ENCODE measurements at regions not wholly inside any gene's neighbourhood (a gene's known extent, or its start where the extent isn't known, plus 50 kb on each side); places are given as distances from the start of the nearest gene placed in this dataset.

- Mint-ChIP-seq H3K36me3 (ENCODE audit: low read depth) (no peaks in the 10 kb centered on the region), H3K27me3 (ENCODE audit: low read depth) (no peaks in the 10 kb centered on the region), H3K27ac (no peak overlapping the region), H3K4me3 (no peak overlapping the region), H3K4me1 (ENCODE audit: low read depth) (no peaks in the 10 kb centered on the region), H3K9me3 (no peaks in the 10 kb centered on the region)
- DNase-seq (ENCODE audit: low spot score): no peak
These were observed 616.6 kb upstream of the USP24 start for GRCh38 chr1:55831759-55832158.

GRCh38 chr1:55828044-55828443, 612.9 kb upstream of the USP24 start:
- Mint-ChIP-seq H3K27me3 (ENCODE audit: low read depth) (no peaks in the 10 kb centered on the region), H3K36me3 (ENCODE audit: low read depth) (no peaks in the 10 kb centered on the region), H3K9me3 (no peaks in the 10 kb centered on the region), H3K4me3 (no peak overlapping the region), H3K27ac (no peak overlapping the region), H3K4me1 (ENCODE audit: low read depth) (no peaks in the 10 kb centered on the region)
- DNase-seq (ENCODE audit: low spot score): no peak

- Mint-ChIP-seq H3K9me3 (no peaks in the 10 kb centered on the region), H3K4me3 (no peak overlapping the region), H3K4me1 (ENCODE audit: low read depth) (no peaks in the 10 kb centered on the region), H3K36me3 (ENCODE audit: low read depth) (no peaks in the 10 kb centered on the region), H3K27me3 (ENCODE audit: low read depth) (no peaks in the 10 kb centered on the region), H3K27ac (no peak overlapping the region)
- DNase-seq (ENCODE audit: low spot score): no peak
These were observed 612.2 kb upstream of the USP24 start for GRCh38 chr1:55827350-55827749.

- Mint-ChIP-seq H3K27me3 (ENCODE audit: low read depth) (no peaks in the 10 kb centered on the region), H3K4me1 (ENCODE audit: low read depth) (no peaks in the 10 kb centered on the region), H3K4me3 (no peak overlapping the region), H3K27ac (no peak overlapping the region), H3K36me3 (ENCODE audit: low read depth) (no peaks in the 10 kb centered on the region), H3K9me3 (no peaks in the 10 kb centered on the region)
- no peak for DNase-seq (ENCODE audit: low spot score)
These were observed 611.4 kb upstream of the USP24 start for GRCh38 chr1:55826381-55827080.

DNA sequence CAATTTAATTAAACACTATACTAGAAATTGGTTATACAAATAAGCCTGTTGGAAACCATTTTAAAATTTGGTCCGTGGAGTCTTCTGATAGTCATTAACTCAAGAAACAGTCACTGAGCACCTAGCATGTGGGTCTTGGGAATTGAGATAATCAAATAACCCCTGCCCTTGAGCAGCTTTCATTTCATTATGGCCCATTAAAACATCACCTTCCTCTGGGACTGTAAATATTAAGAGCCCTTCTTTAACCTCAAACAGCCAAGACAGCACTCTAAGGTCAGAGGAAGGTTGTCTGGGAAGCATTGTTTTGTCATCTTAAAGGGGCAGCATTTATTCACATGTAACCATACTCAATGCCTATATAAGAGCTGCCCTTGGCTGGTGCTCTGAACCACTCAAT, 610.3 kb upstream of the USP24 start:
- Mint-ChIP-seq H3K9me3 (no peaks in the 10 kb centered on the region), H3K27me3 (ENCODE audit: low read depth) (no peaks in the 10 kb centered on the region), H3K27ac (no peak overlapping the region), H3K4me1 (ENCODE audit: low read depth) (no peaks in the 10 kb centered on the region), H3K36me3 (ENCODE audit: low read depth) (no peaks in the 10 kb centered on the region), H3K4me3 (no peak overlapping the region)
- DNase-seq (ENCODE audit: low spot score): no peak

GRCh38 chr1:55824251-55824640, 609.1 kb upstream of the USP24 start:
- Mint-ChIP-seq H3K9me3 (no peaks in the 10 kb centered on the region), H3K4me3 (no peak overlapping the region), H3K27ac (no peak overlapping the region), H3K4me1 (ENCODE audit: low read depth) (no peaks in the 10 kb centered on the region), H3K27me3 (ENCODE audit: low read depth) (no peaks in the 10 kb centered on the region), H3K36me3 (ENCODE audit: low read depth) (no peaks in the 10 kb centered on the region)
- DNase-seq (ENCODE audit: low spot score): no peak

GRCh38 chr1:55823541-55824250, 608.5 kb upstream of the USP24 start:
- Mint-ChIP-seq H3K9me3 (no peaks in the 10 kb centered on the region), H3K27ac (no peak overlapping the region), H3K27me3 (ENCODE audit: low read depth) (no peaks in the 10 kb centered on the region), H3K36me3 (ENCODE audit: low read depth) (no peaks in the 10 kb centered on the region), H3K4me3 (no peak overlapping the region), H3K4me1 (ENCODE audit: low read depth) (no peaks in the 10 kb centered on the region)
- no peak for DNase-seq (ENCODE audit: low spot score)

DNA sequence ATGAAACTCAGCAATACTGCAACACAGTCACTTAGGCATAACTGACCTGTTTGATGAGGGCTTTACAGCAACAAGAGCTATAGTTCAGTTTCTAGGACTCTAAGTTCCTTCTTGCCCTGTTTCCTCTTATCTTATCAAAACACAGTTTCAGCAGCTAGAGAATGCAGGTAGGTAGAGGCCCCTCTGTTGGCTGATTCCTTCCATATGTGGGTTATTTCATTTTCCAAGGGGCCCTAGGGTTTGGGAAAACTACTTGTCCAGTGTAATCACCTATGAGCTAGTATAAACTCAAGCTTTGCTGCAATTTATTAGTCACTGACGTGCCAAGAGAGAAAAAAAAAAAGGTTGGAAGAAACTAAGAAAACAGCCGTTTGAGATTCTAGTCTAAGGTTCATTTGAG, 607.7 kb upstream of the USP24 start:
- DNase-seq (ENCODE audit: low spot score): no peak
- no peaks in the 10 kb centered on the region for H3K27me3 Mint-ChIP-seq (ENCODE audit: low read depth)
- no peak overlapping the region for H3K4me3 Mint-ChIP-seq
- no peak overlapping the region for H3K27ac Mint-ChIP-seq
- no peaks in the 10 kb centered on the region for H3K4me1 Mint-ChIP-seq (ENCODE audit: low read depth)
- H3K9me3 Mint-ChIP-seq: no peaks in the 10 kb centered on the region
- H3K36me3 Mint-ChIP-seq (ENCODE audit: low read depth): no peaks in the 10 kb centered on the region

- Mint-ChIP-seq H3K36me3 (ENCODE audit: low read depth) (no peaks in the 10 kb centered on the region), H3K4me3 (no peak overlapping the region), H3K9me3 (no peaks in the 10 kb centered on the region), H3K27me3 (ENCODE audit: low read depth) (no peaks in the 10 kb centered on the region), H3K4me1 (ENCODE audit: low read depth) (peaks cover 3% of the 10 kb centered on the region), H3K27ac (no peak overlapping the region)
- no peak for DNase-seq (ENCODE audit: low spot score)
These were observed 606.1 kb upstream of the USP24 start for GRCh38 chr1:55821234-55821633.

GRCh38 chr1:55820501-55820900, 605.3 kb upstream of the USP24 start:
- H3K4me3 Mint-ChIP-seq: no peak overlapping the region
- H3K27me3 Mint-ChIP-seq (ENCODE audit: low read depth): no peaks in the 10 kb centered on the region
- H3K9me3 Mint-ChIP-seq: no peaks in the 10 kb centered on the region
- peaks cover 4% of the 10 kb centered on the region for H3K4me1 Mint-ChIP-seq (ENCODE audit: low read depth)
- no peak overlapping the region for H3K27ac Mint-ChIP-seq
- no peaks in the 10 kb centered on the region for H3K36me3 Mint-ChIP-seq (ENCODE audit: low read depth)
- DNase-seq (ENCODE audit: low spot score): no peak

DNA sequence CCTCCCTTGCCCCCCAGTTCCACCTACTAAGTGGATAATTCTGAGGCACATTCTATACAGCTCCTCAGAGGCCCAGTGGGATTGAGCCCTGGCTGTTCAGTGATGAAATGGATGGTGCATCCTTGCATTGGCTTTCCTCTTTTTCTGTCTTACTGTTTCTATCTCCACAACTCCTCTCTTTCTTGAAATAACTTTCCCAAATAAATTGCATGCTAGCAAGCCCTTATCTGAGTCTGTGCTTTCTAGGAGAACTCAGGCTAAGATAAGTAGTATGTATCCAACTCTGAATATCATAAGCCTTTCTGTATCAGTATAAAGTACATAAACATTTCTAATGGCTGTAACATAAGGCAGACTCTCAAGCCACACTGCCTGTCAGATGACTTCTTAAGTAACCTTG, 603.8 kb upstream of the USP24 start:
- H3K4me1 Mint-ChIP-seq (ENCODE audit: low read depth): peaks cover 4% of the 10 kb centered on the region
- no peak for DNase-seq (ENCODE audit: low spot score)
- no peaks in the 10 kb centered on the region for H3K9me3 Mint-ChIP-seq
- no peaks in the 10 kb centered on the region for H3K27me3 Mint-ChIP-seq (ENCODE audit: low read depth)
- no peaks in the 10 kb centered on the region for H3K36me3 Mint-ChIP-seq (ENCODE audit: low read depth)
- H3K27ac Mint-ChIP-seq: no peak overlapping the region
- H3K4me3 Mint-ChIP-seq: no peak overlapping the region

DNA sequence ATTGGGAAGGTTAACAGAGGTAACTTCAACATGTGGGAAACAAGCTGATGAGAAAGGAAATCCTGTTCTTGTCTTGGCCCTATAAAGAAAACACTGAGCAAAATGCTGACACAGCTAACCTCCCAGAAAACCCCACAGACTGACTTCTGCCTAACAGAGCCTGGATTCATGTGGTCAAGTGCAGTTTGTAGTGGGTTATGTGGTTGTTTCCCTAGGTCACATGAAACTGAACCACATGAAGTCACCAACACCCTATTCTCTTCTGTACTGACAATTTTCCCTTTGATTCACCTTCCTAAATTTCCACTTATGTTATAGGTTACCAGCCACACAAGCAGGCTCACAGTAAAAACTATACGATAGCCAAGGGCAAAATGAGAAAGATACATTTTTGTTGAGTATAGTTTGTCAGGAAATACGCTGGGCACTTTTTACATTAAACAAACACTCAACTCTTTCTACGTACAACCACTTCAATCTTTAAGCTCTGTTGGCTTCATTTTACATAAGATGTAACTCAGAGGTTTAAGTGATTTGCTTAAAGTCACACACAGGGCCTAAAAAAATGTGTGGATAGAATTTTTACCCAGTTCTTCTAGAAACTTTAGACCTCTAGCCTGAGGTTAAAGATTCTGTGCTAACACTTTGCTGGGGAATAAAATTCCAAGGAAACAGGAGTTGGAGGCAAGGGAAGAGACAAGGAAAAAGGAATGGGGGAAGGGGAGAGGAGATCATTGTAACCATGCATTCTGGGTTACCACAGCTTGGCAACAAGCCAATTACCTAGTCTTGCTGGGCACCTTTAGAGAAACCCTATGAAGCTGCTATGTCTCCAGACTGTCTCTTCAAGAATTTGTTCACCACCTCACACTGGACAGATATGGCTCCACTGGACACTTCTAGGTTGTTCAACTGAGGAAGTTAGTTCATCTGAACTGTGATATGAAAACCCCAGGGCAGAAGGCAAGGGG, 601.6 kb upstream of the USP24 start:
- Mint-ChIP-seq H3K4me1 (ENCODE audit: low read depth) (peaks cover 4% of the 10 kb centered on the region), H3K27ac (no peak overlapping the region), H3K4me3 (no peak overlapping the region), H3K36me3 (ENCODE audit: low read depth) (no peaks in the 10 kb centered on the region), H3K27me3 (ENCODE audit: low read depth) (no peaks in the 10 kb centered on the region), H3K9me3 (no peaks in the 10 kb centered on the region)
- DNase-seq (ENCODE audit: low spot score): no peak

- H3K27ac Mint-ChIP-seq: no peak overlapping the region
- DNase-seq (ENCODE audit: low spot score): no peak
- H3K4me1 Mint-ChIP-seq (ENCODE audit: low read depth): peaks cover 4% of the 10 kb centered on the region
- no peaks in the 10 kb centered on the region for H3K27me3 Mint-ChIP-seq (ENCODE audit: low read depth)
- H3K36me3 Mint-ChIP-seq (ENCODE audit: low read depth): no peaks in the 10 kb centered on the region
- no peak overlapping the region for H3K4me3 Mint-ChIP-seq
- no peaks in the 10 kb centered on the region for H3K9me3 Mint-ChIP-seq
These were observed 600.7 kb upstream of the USP24 start for GRCh38 chr1:55815745-55816455.
